Ishikawa (cell line): ENCODE measurements at regions not wholly inside any gene's neighbourhood (a gene's known extent, or its start where the extent isn't known, plus 50 kb on each side); places are given as distances from the start of the nearest gene placed in this dataset.

ENCODE experiments used
- CEBPB ChIP-seq: IDR thresholded peaks from 2 replicates; pipeline ENCODE4 v1.6.1; 2012
- CREB1 ChIP-seq: IDR thresholded peaks from 2 replicates; pipeline ENCODE4 v1.6.1; 2012; ENCODE audit warnings: low read depth
- EGR1 ChIP-seq: IDR thresholded peaks from 2 replicates; pipeline ENCODE4 v1.6.1; 2012
- EP300 ChIP-seq: IDR thresholded peaks from 2 replicates; pipeline ENCODE4 v1.6.1; 2012; ENCODE audit warnings: borderline replicate concordance
- FOXM1 ChIP-seq: IDR thresholded peaks from 2 replicates; pipeline ENCODE4 v1.6.1; 2012; ENCODE audit warnings: low read depth, borderline replicate concordance
- MAX ChIP-seq: IDR thresholded peaks from 2 replicates; pipeline ENCODE4 v1.6.1; 2012
- NFIC ChIP-seq: IDR thresholded peaks from 2 replicates; pipeline ENCODE4 v1.6.1; 2012
- RAD21 ChIP-seq: IDR thresholded peaks from 2 replicates; pipeline ENCODE4 v1.6.1; 2012; ENCODE audit warnings: low read depth
- REST ChIP-seq: IDR thresholded peaks from 2 replicates; pipeline ENCODE4 v1.6.1; 2012; ENCODE audit warnings: low read depth, mild to moderate bottlenecking
- TAF1 ChIP-seq: IDR thresholded peaks from 2 replicates; pipeline ENCODE4 v1.6.1; 2012; ENCODE audit warnings: low read depth, mild to moderate bottlenecking
- TCF12 ChIP-seq: IDR thresholded peaks from 2 replicates; pipeline ENCODE4 v1.6.1; 2012; ENCODE audit warnings: low read depth
- TEAD4 ChIP-seq: IDR thresholded peaks from 2 replicates; pipeline ENCODE4 v1.6.1; 2012
- USF1 ChIP-seq: IDR thresholded peaks from 2 replicates; pipeline ENCODE4 v1.6.1; 2012
- YY1 ChIP-seq: IDR thresholded peaks from 2 replicates; pipeline ENCODE4 v1.6.1; 2012; ENCODE audit warnings: low read depth
- ZBTB7A ChIP-seq: IDR thresholded peaks from 2 replicates; pipeline ENCODE4 v1.6.1; 2012; ENCODE audit warnings: low read depth

GRCh38 chr4:181687116-181687515, 556.1 kb upstream of the TENM3 start:
- TF ChIP-seq MAX (no peak), EP300 (no peak), FOXM1 (no peak; the same call in 1 of the 2 replicates), TAF1 (no peak)

- TF ChIP-seq CREB1: no peak
- TF ChIP-seq MAX: peak; percentile 57
- TF ChIP-seq RAD21: peak; percentile 30; the same call in 1 of the 2 replicates
- TF ChIP-seq YY1: no peak
- TF ChIP-seq EGR1: no peak
- TF ChIP-seq FOXM1: peak; percentile 98
- TF ChIP-seq NFIC: peak; percentile 88
- TF ChIP-seq EP300: peak; percentile 99
- TF ChIP-seq CEBPB: peak; percentile 65; the same call in 1 of the 2 replicates
- TF ChIP-seq TCF12: peak; percentile 97
- peak; percentile 93 for TF ChIP-seq TEAD4
Measured at GRCh38 chr4:181688432-181688831, 554.8 kb upstream of the TENM3 start.

- TF ChIP-seq RAD21 (no peak), TEAD4 (peak; percentile 44; the same call in 1 of the 2 replicates)
Measured at GRCh38 chr4:181688872-181689271, 554.3 kb upstream of the TENM3 start.

GRCh38 chr4:181690498-181690897, 552.7 kb upstream of the TENM3 start:
- no peak for TF ChIP-seq USF1
- TF ChIP-seq FOXM1: no peak
- no peak for TF ChIP-seq TEAD4
- TF ChIP-seq NFIC: no peak
- TF ChIP-seq CEBPB: no peak
- TF ChIP-seq ZBTB7A: no peak

- TF ChIP-seq REST (no peak), CEBPB (no peak), USF1 (no peak), YY1 (no peak), EGR1 (no peak), FOXM1 (no peak), CREB1 (no peak), TAF1 (no peak), RAD21 (no peak), TCF12 (no peak), NFIC (no peak), ZBTB7A (no peak), TEAD4 (no peak), MAX (no peak), EP300 (no peak)
Measured at GRCh38 chr4:181692965-181693364, 550.2 kb upstream of the TENM3 start.

- TF ChIP-seq CREB1: no peak
- no peak for TF ChIP-seq USF1
- peak; percentile 65 for TF ChIP-seq REST
Measured at GRCh38 chr4:181693517-181693916, 549.7 kb upstream of the TENM3 start.

- TF ChIP-seq TEAD4 (no peak), EP300 (no peak), EGR1 (no peak), TAF1 (no peak), TCF12 (no peak), REST (no peak), YY1 (no peak), NFIC (no peak), FOXM1 (no peak), CREB1 (no peak), MAX (no peak)
Measured at GRCh38 chr4:181698221-181698620, 545.0 kb upstream of the TENM3 start.
